ENCODE measurements at regions not wholly inside any gene's neighbourhood (a gene's known extent, or its start where the extent isn't known, plus 50 kb on each side); places are given as distances from the start of the nearest gene placed in this dataset.
"Not testable (repeated sequence)": the region's sequence is repeated elsewhere in the genome, so short reads cannot be mapped to it uniquely, and the experiment has no call there.

- DNase-seq, result not testable (repeated sequence)
These were observed 187.0 kb upstream of the KCNMB2 start for GRCh38 chr3:178349218-178349596.

- no peak for DNase-seq
These were observed 185.5 kb upstream of the KCNMB2 start for GRCh38 chr3:178350763-178351162.

GRCh38 chr3:178352326-178353005 is 183.8 kb upstream of the KCNMB2 start:
- no peak for DNase-seq

GRCh38 chr3:178353006-178353694 is 183.1 kb upstream of the KCNMB2 start:
- DNase-seq, result no peak

GRCh38 chr3:178359728-178360127 is 176.5 kb upstream of the KCNMB2 start:
- DNase-seq, result no peak

GRCh38 chr3:178363048-178363447 is 173.2 kb upstream of the KCNMB2 start:
- DNase-seq, result not testable (repeated sequence)

GRCh38 chr3:178367817-178368617 is 168.2 kb upstream of the KCNMB2 start:
- DNase-seq, result no peak

- no peak for DNase-seq
These were observed 167.2 kb upstream of the KCNMB2 start for GRCh38 chr3:178369006-178369405.

GRCh38 chr3:178369811-178370210 is 166.4 kb upstream of the KCNMB2 start:
- no peak for DNase-seq

- no peak for DNase-seq
These were observed 165.8 kb upstream of the KCNMB2 start for GRCh38 chr3:178370387-178370786.

GRCh38 chr3:178381555-178381954 is 154.7 kb upstream of the KCNMB2 start:
- no peak for DNase-seq

- DNase-seq, result no peak
These were observed 154.2 kb upstream of the KCNMB2 start for GRCh38 chr3:178381971-178382448.

GRCh38 chr3:178382449-178383061 is 153.7 kb upstream of the KCNMB2 start:
- no peak for DNase-seq

- DNase-seq, result no peak
These were observed 151.7 kb upstream of the KCNMB2 start for GRCh38 chr3:178384321-178385230.

- no peak for DNase-seq
These were observed 150.8 kb upstream of the KCNMB2 start for GRCh38 chr3:178385280-178385952.

- no peak for DNase-seq
These were observed 149.8 kb upstream of the KCNMB2 start for GRCh38 chr3:178386401-178386800.

- no peak for DNase-seq
These were observed 149.4 kb upstream of the KCNMB2 start for GRCh38 chr3:178386880-178387279.

- no peak for DNase-seq
These were observed 147.8 kb upstream of the KCNMB2 start for GRCh38 chr3:178388473-178388872.

GRCh38 chr3:178389258-178389657 is 147.0 kb upstream of the KCNMB2 start:
- DNase-seq, result no peak

GRCh38 chr3:178392511-178392926 is 143.7 kb upstream of the KCNMB2 start:
- no peak for DNase-seq

GRCh38 chr3:178393146-178393545 is 143.1 kb upstream of the KCNMB2 start:
- DNase-seq, result no peak
